ENCODE measurements at regions not wholly inside any gene's neighbourhood (a gene's known extent, or its start where the extent isn't known, plus 50 kb on each side); places are given as distances from the start of the nearest gene placed in this dataset.

GRCh38 chr7:106536079-106536478, 124.9 kb downstream of the CCDC71L start:
- no peak for TF ChIP-seq CTCF (optimal IDR thresholded peaks at IDR 0.05 in 1 of 3, IDR thresholded peaks at IDR 0.05 in 1 of 3, conservative IDR thresholded peaks at IDR 0.05 in 1 of 3; ENCODE audit: extremely low read depth in 1 of 3, insufficient read depth in 2 of 3, low read length in 3 of 3)
- TF ChIP-seq EZH2 (IDR thresholded peaks at IDR 0.05; ENCODE audit: low read length), result no peak
